ENCODE measurements at regions not wholly inside any gene's neighbourhood (a gene's known extent, or its start where the extent isn't known, plus 50 kb on each side); places are given as distances from the start of the nearest gene placed in this dataset.

- no peak for DNase-seq (ENCODE audit: low read depth in 2 of 2, low spot score in 1 of 2)
Observed at GRCh38 chr19:31223740-31224534, 125.3 kb downstream of the TSHZ3 start.

- DNase-seq (ENCODE audit: low read depth in 2 of 2, low spot score in 1 of 2) = no peak
Observed at GRCh38 chr19:31220540-31220939, 128.7 kb downstream of the TSHZ3 start.

DNA sequence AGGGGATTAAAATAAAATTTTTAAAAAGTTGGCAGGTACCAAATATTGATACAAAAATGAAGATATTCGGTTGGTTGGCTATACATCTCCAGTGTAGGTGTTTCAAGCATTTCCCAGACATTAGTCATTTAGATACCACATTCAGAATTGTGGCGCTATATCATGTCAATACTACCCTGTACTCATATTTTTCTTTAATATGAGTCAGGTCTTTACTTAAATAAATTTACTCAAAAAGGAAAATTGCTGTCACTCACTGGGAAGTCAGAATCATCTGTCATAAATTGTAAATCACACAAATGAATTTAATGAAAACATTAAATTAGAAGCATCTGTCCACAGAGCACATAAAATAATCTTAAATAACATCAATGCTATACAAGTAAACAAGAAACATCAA is 134.2 kb downstream of the TSHZ3 start:
- DNase-seq (ENCODE audit: low read depth in 2 of 2, low spot score in 1 of 2) = no peak

- DNase-seq (ENCODE audit: low read depth in 2 of 2, low spot score in 1 of 2) = peak; percentile 62 to 80
Observed at GRCh38 chr19:31214086-31214485, 135.2 kb downstream of the TSHZ3 start.

GRCh38 chr19:31211088-31211487 is 138.1 kb downstream of the TSHZ3 start:
- no peak for DNase-seq (ENCODE audit: low read depth in 2 of 2, low spot score in 1 of 2)

DNA sequence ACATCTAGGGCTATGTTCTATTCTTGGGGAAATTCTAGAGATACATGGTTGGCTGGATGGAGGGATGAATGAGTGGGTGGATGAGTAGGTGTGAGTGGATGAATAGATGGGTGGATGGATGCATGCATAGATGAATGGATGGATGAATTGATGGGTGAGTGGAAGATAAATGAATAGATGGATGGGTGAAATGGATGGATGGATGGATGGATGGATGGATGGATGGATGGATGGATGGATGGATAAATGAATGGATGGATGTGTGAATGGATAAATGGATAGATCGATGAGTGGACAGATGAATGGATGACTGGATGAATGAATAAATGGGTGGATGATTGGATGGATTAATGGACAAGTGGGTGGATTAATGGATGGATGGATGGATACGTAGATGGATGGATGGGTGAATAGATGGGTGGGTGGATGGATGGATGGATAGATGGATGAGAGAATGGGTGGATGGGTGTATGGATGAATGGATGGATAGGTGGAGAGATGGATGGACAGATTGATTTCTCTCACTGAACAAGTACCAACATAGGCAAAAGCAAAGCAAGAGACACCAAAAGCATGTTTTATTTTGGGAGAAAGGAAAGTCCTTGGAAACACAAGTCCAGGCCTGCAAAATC is 143.2 kb downstream of the TSHZ3 start:
- DNase-seq (ENCODE audit: low read depth in 2 of 2, low spot score in 1 of 2) = no peak

DNA sequence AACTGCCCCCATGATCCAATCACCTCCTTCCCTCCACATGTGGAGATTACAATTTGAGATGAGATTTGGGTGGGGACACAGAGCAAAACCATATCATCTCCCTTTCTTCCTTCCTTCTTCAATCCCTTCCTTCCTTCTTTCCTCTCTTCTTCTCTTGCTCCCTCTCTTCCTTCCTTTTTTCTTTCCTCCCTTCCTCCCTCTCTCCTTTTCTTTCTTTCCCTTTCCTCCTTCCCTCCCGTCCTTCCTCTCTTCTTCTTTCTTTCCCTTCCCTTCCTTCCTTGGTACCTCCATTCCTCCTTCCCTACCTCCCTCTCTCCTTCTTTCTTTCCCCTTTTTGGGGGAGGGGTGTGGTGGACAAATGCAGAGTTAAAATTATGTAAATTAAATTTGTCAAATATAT is 145.1 kb downstream of the TSHZ3 start:
- no peak for DNase-seq (ENCODE audit: low read depth in 2 of 2, low spot score in 1 of 2)

DNA sequence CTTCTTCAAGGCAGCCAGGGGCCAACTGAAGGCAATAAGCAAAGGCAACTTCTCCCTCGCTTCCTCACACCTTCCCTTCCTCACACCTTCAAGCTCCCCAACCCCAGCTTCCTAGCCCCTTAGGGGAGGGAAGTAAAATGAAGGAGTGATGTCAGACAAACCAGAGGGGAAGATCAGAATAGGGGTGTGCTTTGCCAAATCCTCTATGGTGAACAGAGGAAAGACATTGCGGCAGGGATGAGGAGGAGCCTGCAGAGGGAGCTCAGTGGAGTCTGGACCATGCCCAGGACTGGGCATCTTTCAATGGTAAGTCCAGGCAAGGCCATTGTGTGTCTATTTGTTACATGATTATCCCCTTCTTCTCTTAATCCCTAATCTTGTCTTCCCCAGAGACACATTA is 164.0 kb downstream of the TSHZ3 start:
- DNase-seq (ENCODE audit: low read depth in 2 of 2, low spot score in 1 of 2) = no peak

- DNase-seq (ENCODE audit: low read depth in 2 of 2, low spot score in 1 of 2) = no peak
Observed at GRCh38 chr19:31181535-31181934, 167.7 kb downstream of the TSHZ3 start.

GRCh38 chr19:31180907-31181306 is 168.3 kb downstream of the TSHZ3 start:
- no peak for DNase-seq (ENCODE audit: low read depth in 2 of 2, low spot score in 1 of 2)

DNA sequence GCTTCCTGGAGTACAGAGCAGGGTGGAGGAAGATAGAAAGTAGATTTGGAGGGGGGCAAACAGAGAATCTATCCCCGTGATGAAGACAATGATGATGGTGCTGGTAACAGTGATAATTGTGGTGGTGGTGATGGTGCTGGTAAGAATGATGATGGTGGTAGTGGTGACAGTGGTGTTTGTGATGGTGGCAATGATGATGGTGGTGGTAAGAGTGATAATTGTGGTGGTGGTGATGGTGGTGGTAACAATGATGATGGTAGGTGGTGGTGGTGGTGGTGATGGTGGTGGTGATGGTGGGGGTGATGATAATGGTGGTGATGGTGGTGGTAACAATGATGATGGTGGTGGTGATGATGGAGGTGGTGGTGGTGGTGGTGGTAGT is 169.8 kb downstream of the TSHZ3 start:
- DNase-seq (ENCODE audit: low read depth in 2 of 2, low spot score in 1 of 2) = no peak

DNA sequence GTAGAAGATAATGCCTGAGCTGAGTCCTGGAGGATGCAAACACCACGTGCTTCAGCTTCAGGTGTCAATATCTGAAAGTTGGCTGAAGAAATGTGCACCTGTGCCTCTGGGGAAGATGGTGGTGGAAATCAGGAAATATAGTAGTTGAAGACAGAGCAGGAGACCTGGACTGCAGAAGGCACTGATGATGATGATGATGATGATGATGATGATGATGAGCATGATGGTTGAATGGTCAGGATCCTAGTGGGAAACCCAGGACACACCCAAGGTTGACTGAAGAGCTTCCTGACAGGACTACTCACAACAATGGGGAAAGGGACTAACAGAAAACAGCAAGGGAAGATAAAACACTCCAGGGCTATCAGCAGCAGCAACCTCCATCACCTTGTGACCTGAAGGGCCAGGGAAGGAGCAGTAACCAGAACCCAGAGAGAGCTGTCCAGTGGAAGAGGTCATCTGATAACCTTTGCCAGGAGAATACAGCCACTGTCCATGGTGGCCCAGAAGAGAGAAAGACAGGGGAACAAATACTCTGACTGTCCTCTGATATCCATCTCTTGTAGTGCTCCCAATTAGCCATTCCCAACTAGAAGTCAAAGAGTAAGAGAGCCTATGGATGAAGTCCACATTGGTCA is 170.3 kb downstream of the TSHZ3 start:
- DNase-seq (ENCODE audit: low read depth in 2 of 2, low spot score in 1 of 2) = no peak

DNA sequence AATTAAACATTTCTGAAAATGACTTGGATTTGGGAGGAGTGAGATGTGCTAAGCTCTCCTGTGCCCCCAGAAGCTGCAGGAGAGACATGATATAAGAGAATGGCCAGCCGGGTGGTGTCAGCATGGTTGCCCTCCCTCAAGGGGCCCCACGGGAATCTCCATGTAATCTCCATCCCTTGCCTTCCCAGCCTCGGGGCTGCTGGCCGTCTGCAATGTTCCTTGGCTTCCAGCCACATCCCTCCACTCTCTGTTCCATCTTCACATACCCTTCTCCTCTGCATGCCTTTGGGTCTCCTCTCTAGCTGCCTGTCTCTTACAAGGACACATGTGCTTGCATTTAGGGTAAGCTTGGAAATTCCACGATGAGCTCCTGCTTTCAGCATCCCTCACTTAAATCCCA is 172.0 kb downstream of the TSHZ3 start:
- no peak for DNase-seq (ENCODE audit: low read depth in 2 of 2, low spot score in 1 of 2)

DNA sequence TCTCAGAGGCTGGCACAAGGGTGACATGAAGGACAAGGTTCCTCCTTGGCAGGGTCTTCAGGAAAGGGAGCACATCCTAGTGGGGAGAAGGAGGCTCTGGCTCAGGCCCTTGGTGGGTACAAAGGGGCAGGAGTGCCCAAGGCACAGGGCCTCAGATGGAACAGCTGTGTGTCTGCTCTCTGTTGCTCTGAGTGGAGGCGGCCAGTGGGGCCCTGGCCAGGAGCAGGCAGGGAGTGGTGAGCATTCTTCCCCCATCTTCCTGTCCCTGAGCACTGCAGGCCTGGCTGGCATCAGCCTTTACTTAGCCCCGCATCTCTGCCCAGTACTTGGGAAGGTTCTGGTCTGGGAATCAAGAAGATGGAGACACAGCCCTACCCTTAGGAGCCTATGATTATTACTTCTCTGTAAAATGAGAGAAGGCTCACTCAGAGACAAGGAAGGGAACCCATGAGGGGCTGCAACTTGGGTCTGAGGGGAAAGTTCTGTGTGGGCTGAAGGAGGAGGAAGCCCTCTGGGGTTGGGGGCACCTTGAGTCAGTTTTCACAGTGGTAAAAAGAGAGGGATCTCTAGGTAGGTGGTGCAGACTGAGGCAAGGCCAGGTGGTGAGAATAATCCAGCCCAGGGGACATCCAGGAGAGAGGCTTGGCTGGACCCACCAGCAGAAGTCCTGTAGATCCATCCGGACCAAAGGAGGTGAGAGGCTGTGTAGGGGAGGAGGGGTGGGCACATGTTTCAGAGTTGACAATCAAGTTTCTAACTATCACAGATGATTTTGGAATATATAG is 173.5 kb downstream of the TSHZ3 start:
- no peak for DNase-seq (ENCODE audit: low read depth in 2 of 2, low spot score in 1 of 2)

GRCh38 chr19:31174948-31175347 is 174.3 kb downstream of the TSHZ3 start:
- no peak for DNase-seq (ENCODE audit: low read depth in 2 of 2, low spot score in 1 of 2)

DNA sequence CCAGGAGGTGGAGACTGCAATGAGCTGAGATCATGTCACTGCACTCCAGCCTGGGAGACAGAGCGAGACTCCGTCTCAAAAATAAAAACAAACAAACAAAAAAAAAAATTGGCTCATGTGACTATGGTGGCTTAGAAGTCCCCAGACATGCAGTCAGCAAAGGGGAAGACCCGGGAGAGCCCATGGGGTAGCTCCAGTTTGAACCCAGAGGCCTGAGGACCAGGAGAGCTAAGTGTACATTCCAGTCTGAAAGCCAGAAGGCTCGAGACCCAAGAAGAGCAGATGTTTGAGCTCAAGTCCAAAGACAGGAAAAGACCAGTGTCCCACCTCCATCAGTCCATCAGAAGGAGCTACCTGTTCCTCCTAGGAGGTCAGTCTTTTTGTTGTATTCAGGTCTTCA is 175.2 kb downstream of the TSHZ3 start:
- DNase-seq (ENCODE audit: low read depth in 2 of 2, low spot score in 1 of 2) = no peak

- no peak for DNase-seq (ENCODE audit: low read depth in 2 of 2, low spot score in 1 of 2)
Observed at GRCh38 chr19:31171936-31172335, 177.3 kb downstream of the TSHZ3 start.

DNA sequence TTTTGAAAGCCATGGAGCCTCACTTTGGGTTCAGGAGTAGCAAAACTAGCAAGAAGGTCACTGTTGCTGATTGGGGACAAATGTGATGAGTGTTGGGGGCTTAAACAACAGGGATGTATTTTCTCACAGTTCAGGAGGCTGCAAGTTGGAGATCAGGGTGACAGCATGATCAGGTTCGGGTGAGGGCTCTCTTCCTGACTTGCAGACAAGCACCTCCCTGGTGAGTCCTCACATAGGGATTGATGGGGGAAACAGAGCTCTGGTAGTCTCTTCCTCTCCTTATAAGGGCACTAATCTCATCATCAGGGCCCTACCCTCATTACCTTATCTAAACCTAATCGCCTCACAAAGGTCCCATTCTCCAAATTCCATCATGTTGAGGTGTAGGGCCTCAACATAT is 179.2 kb downstream of the TSHZ3 start:
- DNase-seq (ENCODE audit: low read depth in 2 of 2, low spot score in 1 of 2) = no peak

DNA sequence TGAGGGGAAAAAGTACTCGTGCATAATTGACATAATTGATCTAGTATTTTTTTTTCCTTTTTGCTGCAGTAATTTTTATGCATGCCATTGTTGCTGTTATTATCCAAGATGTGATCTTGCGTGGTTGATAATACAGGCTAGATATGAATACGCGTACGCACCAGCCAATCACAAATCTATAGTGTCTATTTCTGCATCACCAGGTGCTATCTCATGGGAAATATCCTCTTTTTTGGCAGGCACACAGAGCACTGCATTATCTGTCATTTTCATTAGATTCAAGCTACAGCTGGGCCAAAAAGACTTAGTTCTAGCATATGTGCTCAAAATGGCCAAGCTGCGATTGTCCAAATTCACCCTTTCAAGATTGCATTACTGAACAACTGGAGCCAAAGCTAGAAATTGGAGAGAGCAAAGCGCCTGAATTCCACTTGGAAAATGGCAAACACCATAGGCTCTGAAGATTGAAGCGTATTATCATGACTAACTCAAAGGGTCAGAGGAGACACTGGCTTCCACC is 181.1 kb downstream of the TSHZ3 start:
- DNase-seq (ENCODE audit: low read depth in 2 of 2, low spot score in 1 of 2) = no peak

- DNase-seq (ENCODE audit: low read depth in 2 of 2, low spot score in 1 of 2) = no peak
Observed at GRCh38 chr19:31167690-31168089, 181.5 kb downstream of the TSHZ3 start.

GRCh38 chr19:31166206-31166605 is 183.0 kb downstream of the TSHZ3 start:
- no peak for DNase-seq (ENCODE audit: low read depth in 2 of 2, low spot score in 1 of 2)
